HEK293 (cell line): ENCODE measurements at regions not wholly inside any gene's neighbourhood (a gene's known extent, or its start where the extent isn't known, plus 50 kb on each side); places are given as distances from the start of the nearest gene placed in this dataset.

ENCODE experiments used
- CTCF ChIA-PET: fragments of 350-600 bp; formaldehyde crosslinking; extraction: SDS; loops from one replicate; lab custom pipeline; 2021; ENCODE audit warnings: antibody characterized with exemption; lab: Yijun Ruan, JAX
- POLR2A ChIA-PET: fragments of 300-600 bp; formaldehyde crosslinking; extraction: SDS; loops from one replicate; lab custom pipeline; 2020; ENCODE audit warnings: antibody characterized with exemption, inconsistent platforms; lab: Yijun Ruan, JAX
- H3K27ac ChIP-seq: fragments of 200-500 bp; sonication (Bioruptor generic); 2 replicates; pipeline ENCODE4 v1.5.1; 2014; ENCODE audit warnings: low read depth, low read length, control low read depth, inconsistent platforms; ENCODE audit errors: extremely low read depth
- H3K36me3 ChIP-seq, 2 experiments: fragments of 200-500 bp in 1 of 2; sonication (Bioruptor generic) in 1 of 2; 1 replicate in 1 of 2; 2 replicates in 1 of 2; pipeline ENCODE4 v1.5.1; 2014 to 2017; ENCODE audit warnings: inconsistent platforms in 2 of 2, low read length in 2 of 2; ENCODE audit not compliant: control insufficient read depth in 2 of 2, insufficient read depth in 1 of 2
- H3K4me1 ChIP-seq: fragments of 200-500 bp; sonication (Bioruptor generic); 2 replicates; pipeline ENCODE4 v1.5.1; 2014; ENCODE audit warnings: mild to moderate bottlenecking, low read length, inconsistent platforms; ENCODE audit not compliant: control insufficient read depth, insufficient read depth
- H3K4me3 ChIP-seq: 2 replicates; pipeline ENCODE4 v1.5.1; 2011; ENCODE audit warnings: low read depth, mild to moderate bottlenecking, control low read depth, low read length, moderate library complexity
- H3K9me3 ChIP-seq: fragments of 200-500 bp; sonication (Bioruptor generic); 2 replicates; pipeline ENCODE4 v1.5.1; 2014; ENCODE audit warnings: low read depth, low read length, inconsistent platforms; ENCODE audit not compliant: control insufficient read depth, insufficient read depth
- GLIS2 ChIP-seq: fragments of 450-650 bp; formaldehyde crosslinking; IDR thresholded peaks from 2 replicates; pipeline ENCODE4 v1.5.1; 2016; ENCODE audit warnings: missing biosample characterization, missing genetic modification characterization
- ZBTB17 ChIP-seq: fragments of 450-650 bp; formaldehyde crosslinking; IDR thresholded peaks from 2 replicates; pipeline ENCODE4 v1.5.1; 2016; ENCODE audit warnings: missing biosample characterization, missing genetic modification characterization
- ZEB2 ChIP-seq: fragments of 450-650 bp; formaldehyde crosslinking; IDR thresholded peaks from 2 replicates; pipeline ENCODE4 v1.5.1; 2016; ENCODE audit warnings: missing biosample characterization, missing genetic modification characterization
- ZFP69B ChIP-seq: fragments of 450-650 bp; formaldehyde crosslinking; IDR thresholded peaks from 2 replicates; pipeline ENCODE4 v1.5.1; 2016; ENCODE audit warnings: missing biosample characterization, missing genetic modification characterization
- ZNF174 ChIP-seq: fragments of 450-650 bp; formaldehyde crosslinking; IDR thresholded peaks from 2 replicates; pipeline ENCODE4 v1.5.0; 2017; ENCODE audit warnings: missing biosample characterization, mild to moderate bottlenecking, missing genetic modification characterization
- ZNF266 ChIP-seq: fragments of 450-650 bp; formaldehyde crosslinking; IDR thresholded peaks from 2 replicates; pipeline ENCODE4 v1.5.1; 2016; ENCODE audit warnings: missing biosample characterization, missing genetic modification characterization, low read depth
- ZNF350 ChIP-seq: fragments of 450-650 bp; formaldehyde crosslinking; IDR thresholded peaks from 2 replicates; pipeline ENCODE4 v1.5.0; 2017; ENCODE audit warnings: missing biosample characterization, mild to moderate bottlenecking, missing genetic modification characterization
- ZNF501 ChIP-seq: fragments of 450-650 bp; formaldehyde crosslinking; IDR thresholded peaks from 2 replicates; pipeline ENCODE4 v1.5.1; 2016; ENCODE audit warnings: missing biosample characterization, missing genetic modification characterization
- ZNF544 ChIP-seq: fragments of 450-650 bp; formaldehyde crosslinking; IDR thresholded peaks from 2 replicates; pipeline ENCODE4 v1.5.0; 2017; ENCODE audit warnings: missing biosample characterization, missing genetic modification characterization
- ZNF555 ChIP-seq: fragments of 450-650 bp; formaldehyde crosslinking; conservative IDR thresholded peaks from 2 replicates; pipeline ENCODE4 v1.5.1; 2017; ENCODE audit warnings: missing biosample characterization, mild to moderate bottlenecking, missing genetic modification characterization, inconsistent platforms
- ZNF585B ChIP-seq: fragments of 450-650 bp; formaldehyde crosslinking; IDR thresholded peaks from 2 replicates; pipeline ENCODE4 v1.5.1; 2016; ENCODE audit warnings: missing biosample characterization, missing genetic modification characterization
- ZXDB ChIP-seq: fragments of 450-650 bp; formaldehyde crosslinking; IDR thresholded peaks from 2 replicates; pipeline ENCODE4 v1.5.1; 2016; ENCODE audit warnings: missing biosample characterization, missing genetic modification characterization
- TF ChIP-seq, protein P1 (sequence below): fragments of 450-650 bp; formaldehyde crosslinking; IDR thresholded peaks from 2 replicates; pipeline ENCODE4 v1.5.0; 2017; ENCODE audit warnings: missing biosample characterization, missing genetic modification characterization, borderline replicate concordance
- TF ChIP-seq, protein P2 (sequence below): fragments of 450-650 bp; formaldehyde crosslinking; IDR thresholded peaks from 2 replicates; pipeline ENCODE4 v1.5.1; 2016; ENCODE audit warnings: missing biosample characterization, missing genetic modification characterization, borderline replicate concordance
- TF ChIP-seq, protein P3 (sequence below): fragments of 450-650 bp; formaldehyde crosslinking; conservative IDR thresholded peaks from 2 replicates; pipeline ENCODE4 v1.5.1; 2016; ENCODE audit warnings: low read depth, missing biosample characterization, missing genetic modification characterization
- TF ChIP-seq, protein P4 (sequence below): fragments of 450-650 bp; formaldehyde crosslinking; conservative IDR thresholded peaks from 2 replicates; pipeline ENCODE4 v1.5.1; 2016; ENCODE audit warnings: low read depth, missing biosample characterization, missing genetic modification characterization

DNA sequence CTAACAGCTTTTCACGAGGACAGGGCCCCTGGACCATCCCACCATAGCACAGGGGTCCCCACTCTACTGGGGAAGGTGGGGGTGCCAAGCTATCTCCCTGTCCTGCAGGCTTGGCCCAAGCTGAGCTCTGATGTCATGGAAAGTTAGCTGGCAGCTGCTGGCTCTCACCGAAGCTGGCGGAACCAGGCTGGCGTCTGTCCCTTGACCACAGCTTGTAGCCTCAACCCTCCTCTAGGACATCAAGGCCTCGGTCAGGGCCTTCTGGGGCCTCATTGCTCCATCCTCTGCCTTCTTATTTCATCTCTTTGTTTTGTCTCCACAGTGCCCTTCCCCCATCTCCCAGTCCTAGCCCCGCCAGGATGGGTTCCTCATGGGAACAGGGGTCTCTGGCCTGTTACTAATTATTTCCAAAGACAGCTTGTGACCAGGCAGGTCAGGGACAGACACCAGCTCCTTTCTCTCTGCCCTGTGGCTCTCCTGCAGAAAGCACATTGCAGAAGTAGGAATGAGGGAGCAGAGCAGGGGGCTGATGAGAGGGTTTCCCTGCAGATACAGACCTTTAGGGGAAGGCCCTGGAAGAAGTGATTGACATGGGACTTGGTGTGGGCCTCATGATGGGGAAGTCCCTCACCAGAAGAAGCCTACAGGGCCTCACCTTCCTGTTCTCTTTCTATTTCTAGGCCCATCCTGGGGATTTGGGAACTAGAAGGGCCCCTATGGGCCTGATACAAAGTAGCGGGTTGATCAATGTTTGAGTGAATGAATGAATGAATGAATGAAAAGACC, 97.5 kb upstream of the ALX4 start:
- Histone ChIP-seq H3K27ac (no peak overlapping the region), H3K36me3 (no peaks in the 10 kb centered on the region), H3K4me1 (no peaks in the 10 kb centered on the region), H3K9me3 (no peaks in the 10 kb centered on the region), H3K4me3 (no peak overlapping the region)
- ChIA-PET POLR2A (no interaction called here), CTCF (interaction anchor here (0.9 kb wide), 1 partner anchor 20 kb away, joined by 4 read pairs; no protein-coding TSS in a partner anchor)
- TF ChIP-seq, protein P1, sequence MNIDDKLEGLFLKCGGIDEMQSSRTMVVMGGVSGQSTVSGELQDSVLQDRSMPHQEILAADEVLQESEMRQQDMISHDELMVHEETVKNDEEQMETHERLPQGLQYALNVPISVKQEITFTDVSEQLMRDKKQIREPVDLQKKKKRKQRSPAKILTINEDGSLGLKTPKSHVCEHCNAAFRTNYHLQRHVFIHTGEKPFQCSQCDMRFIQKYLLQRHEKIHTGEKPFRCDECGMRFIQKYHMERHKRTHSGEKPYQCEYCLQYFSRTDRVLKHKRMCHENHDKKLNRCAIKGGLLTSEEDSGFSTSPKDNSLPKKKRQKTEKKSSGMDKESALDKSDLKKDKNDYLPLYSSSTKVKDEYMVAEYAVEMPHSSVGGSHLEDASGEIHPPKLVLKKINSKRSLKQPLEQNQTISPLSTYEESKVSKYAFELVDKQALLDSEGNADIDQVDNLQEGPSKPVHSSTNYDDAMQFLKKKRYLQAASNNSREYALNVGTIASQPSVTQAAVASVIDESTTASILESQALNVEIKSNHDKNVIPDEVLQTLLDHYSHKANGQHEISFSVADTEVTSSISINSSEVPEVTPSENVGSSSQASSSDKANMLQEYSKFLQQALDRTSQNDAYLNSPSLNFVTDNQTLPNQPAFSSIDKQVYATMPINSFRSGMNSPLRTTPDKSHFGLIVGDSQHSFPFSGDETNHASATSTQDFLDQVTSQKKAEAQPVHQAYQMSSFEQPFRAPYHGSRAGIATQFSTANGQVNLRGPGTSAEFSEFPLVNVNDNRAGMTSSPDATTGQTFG (tag by site-specific recombination): no peak
- TF ChIP-seq ZNF544 (tag by site-specific recombination) (no peak), ZXDB (tag by site-specific recombination) (no peak), ZNF350 (tag by site-specific recombination) (no peak), ZEB2 (tag by site-specific recombination) (no peak), ZFP69B (no peak), ZNF555 (tag by site-specific recombination) (no peak), ZNF266 (tag by site-specific recombination) (no peak), ZNF174 (no peak), ZNF501 (tag by site-specific recombination) (no peak), ZBTB17 (tag by site-specific recombination) (no peak), GLIS2 (tag by site-specific recombination) (no peak), ZNF585B (tag by site-specific recombination) (no peak)
- TF ChIP-seq, protein P2, sequence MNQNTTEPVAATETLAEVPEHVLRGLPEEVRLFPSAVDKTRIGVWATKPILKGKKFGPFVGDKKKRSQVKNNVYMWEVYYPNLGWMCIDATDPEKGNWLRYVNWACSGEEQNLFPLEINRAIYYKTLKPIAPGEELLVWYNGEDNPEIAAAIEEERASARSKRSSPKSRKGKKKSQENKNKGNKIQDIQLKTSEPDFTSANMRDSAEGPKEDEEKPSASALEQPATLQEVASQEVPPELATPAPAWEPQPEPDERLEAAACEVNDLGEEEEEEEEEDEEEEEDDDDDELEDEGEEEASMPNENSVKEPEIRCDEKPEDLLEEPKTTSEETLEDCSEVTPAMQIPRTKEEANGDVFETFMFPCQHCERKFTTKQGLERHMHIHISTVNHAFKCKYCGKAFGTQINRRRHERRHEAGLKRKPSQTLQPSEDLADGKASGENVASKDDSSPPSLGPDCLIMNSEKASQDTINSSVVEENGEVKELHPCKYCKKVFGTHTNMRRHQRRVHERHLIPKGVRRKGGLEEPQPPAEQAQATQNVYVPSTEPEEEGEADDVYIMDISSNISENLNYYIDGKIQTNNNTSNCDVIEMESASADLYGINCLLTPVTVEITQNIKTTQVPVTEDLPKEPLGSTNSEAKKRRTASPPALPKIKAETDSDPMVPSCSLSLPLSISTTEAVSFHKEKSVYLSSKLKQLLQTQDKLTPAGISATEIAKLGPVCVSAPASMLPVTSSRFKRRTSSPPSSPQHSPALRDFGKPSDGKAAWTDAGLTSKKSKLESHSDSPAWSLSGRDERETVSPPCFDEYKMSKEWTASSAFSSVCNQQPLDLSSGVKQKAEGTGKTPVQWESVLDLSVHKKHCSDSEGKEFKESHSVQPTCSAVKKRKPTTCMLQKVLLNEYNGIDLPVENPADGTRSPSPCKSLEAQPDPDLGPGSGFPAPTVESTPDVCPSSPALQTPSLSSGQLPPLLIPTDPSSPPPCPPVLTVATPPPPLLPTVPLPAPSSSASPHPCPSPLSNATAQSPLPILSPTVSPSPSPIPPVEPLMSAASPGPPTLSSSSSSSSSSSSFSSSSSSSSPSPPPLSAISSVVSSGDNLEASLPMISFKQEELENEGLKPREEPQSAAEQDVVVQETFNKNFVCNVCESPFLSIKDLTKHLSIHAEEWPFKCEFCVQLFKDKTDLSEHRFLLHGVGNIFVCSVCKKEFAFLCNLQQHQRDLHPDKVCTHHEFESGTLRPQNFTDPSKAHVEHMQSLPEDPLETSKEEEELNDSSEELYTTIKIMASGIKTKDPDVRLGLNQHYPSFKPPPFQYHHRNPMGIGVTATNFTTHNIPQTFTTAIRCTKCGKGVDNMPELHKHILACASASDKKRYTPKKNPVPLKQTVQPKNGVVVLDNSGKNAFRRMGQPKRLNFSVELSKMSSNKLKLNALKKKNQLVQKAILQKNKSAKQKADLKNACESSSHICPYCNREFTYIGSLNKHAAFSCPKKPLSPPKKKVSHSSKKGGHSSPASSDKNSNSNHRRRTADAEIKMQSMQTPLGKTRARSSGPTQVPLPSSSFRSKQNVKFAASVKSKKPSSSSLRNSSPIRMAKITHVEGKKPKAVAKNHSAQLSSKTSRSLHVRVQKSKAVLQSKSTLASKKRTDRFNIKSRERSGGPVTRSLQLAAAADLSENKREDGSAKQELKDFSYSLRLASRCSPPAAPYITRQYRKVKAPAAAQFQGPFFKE (tag by site-specific recombination): no peak
- TF ChIP-seq, protein P3, sequence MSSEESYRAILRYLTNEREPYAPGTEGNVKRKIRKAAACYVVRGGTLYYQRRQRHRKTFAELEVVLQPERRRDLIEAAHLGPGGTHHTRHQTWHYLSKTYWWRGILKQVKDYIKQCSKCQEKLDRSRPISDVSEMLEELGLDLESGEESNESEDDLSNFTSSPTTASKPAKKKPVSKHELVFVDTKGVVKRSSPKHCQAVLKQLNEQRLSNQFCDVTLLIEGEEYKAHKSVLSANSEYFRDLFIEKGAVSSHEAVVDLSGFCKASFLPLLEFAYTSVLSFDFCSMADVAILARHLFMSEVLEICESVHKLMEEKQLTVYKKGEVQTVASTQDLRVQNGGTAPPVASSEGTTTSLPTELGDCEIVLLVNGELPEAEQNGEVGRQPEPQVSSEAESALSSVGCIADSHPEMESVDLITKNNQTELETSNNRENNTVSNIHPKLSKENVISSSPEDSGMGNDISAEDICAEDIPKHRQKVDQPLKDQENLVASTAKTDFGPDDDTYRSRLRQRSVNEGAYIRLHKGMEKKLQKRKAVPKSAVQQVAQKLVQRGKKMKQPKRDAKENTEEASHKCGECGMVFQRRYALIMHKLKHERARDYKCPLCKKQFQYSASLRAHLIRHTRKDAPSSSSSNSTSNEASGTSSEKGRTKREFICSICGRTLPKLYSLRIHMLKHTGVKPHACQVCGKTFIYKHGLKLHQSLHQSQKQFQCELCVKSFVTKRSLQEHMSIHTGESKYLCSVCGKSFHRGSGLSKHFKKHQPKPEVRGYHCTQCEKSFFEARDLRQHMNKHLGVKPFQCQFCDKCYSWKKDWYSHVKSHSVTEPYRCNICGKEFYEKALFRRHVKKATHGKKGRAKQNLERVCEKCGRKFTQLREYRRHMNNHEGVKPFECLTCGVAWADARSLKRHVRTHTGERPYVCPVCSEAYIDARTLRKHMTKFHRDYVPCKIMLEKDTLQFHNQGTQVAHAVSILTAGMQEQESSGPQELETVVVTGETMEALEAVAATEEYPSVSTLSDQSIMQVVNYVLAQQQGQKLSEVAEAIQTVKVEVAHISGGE (tag by site-specific recombination): no peak
- TF ChIP-seq, protein P4, sequence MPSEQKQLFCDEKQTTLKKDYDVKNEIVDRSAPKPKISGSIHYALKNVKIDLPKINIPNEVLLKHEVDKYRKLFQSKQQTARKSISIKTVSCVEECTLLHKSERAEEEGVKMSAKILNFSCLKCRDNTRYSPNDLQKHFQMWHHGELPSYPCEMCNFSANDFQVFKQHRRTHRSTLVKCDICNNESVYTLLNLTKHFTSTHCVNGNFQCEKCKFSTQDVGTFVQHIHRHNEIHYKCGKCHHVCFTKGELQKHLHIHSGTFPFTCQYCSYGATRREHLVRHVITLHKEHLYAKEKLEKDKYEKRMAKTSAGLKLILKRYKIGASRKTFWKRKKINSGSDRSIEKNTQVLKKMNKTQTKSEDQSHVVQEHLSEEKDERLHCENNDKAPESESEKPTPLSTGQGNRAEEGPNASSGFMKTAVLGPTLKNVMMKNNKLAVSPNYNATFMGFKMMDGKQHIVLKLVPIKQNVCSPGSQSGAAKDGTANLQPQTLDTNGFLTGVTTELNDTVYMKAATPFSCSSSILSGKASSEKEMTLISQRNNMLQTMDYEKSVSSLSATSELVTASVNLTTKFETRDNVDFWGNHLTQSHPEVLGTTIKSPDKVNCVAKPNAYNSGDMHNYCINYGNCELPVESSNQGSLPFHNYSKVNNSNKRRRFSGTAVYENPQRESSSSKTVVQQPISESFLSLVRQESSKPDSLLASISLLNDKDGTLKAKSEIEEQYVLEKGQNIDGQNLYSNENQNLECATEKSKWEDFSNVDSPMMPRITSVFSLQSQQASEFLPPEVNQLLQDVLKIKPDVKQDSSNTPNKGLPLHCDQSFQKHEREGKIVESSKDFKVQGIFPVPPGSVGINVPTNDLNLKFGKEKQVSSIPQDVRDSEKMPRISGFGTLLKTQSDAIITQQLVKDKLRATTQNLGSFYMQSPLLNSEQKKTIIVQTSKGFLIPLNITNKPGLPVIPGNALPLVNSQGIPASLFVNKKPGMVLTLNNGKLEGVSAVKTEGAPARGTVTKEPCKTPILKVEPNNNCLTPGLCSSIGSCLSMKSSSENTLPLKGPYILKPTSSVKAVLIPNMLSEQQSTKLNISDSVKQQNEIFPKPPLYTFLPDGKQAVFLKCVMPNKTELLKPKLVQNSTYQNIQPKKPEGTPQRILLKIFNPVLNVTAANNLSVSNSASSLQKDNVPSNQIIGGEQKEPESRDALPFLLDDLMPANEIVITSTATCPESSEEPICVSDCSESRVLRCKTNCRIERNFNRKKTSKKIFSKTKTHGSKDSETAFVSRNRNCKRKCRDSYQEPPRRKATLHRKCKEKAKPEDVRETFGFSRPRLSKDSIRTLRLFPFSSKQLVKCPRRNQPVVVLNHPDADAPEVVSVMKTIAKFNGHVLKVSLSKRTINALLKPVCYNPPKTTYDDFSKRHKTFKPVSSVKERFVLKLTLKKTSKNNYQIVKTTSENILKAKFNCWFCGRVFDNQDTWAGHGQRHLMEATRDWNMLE (tag by site-specific recombination): no peak
